ENCODE measurements at regions not wholly inside any gene's neighbourhood (a gene's known extent, or its start where the extent isn't known, plus 50 kb on each side); places are given as distances from the start of the nearest gene placed in this dataset.

DNA sequence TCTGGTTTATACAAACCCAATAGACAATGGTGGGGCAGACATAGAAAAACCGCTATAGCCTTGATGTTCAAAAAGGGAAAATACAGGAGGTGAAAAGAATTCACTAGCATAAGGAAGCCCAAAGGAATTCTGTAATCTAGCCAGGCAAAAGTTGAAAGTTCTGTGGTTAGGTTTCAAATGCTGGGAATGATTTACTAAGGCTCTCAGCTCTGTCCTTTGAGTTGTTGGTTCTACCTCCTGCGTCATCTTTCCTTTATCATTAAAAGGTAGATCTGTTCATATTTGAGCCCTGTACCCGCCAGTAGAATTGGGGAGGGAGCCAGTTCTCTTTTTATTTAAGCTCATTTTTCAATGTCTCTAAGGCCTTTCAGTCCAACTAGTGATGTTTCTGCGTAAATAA lies 866.5 kb downstream of the IGSF11 start:
- TF ChIP-seq POLR2AphosphoS5 (IDR thresholded peaks at IDR 0.05) = no peak
- TF ChIP-seq, protein P1, sequence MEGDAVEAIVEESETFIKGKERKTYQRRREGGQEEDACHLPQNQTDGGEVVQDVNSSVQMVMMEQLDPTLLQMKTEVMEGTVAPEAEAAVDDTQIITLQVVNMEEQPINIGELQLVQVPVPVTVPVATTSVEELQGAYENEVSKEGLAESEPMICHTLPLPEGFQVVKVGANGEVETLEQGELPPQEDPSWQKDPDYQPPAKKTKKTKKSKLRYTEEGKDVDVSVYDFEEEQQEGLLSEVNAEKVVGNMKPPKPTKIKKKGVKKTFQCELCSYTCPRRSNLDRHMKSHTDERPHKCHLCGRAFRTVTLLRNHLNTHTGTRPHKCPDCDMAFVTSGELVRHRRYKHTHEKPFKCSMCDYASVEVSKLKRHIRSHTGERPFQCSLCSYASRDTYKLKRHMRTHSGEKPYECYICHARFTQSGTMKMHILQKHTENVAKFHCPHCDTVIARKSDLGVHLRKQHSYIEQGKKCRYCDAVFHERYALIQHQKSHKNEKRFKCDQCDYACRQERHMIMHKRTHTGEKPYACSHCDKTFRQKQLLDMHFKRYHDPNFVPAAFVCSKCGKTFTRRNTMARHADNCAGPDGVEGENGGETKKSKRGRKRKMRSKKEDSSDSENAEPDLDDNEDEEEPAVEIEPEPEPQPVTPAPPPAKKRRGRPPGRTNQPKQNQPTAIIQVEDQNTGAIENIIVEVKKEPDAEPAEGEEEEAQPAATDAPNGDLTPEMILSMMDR (IDR thresholded peaks at IDR 0.05) = no peak
- TF ChIP-seq POLR2A (IDR thresholded peaks at IDR 0.05) = no peak
